ENCODE measurements at regions not wholly inside any gene's neighbourhood (a gene's known extent, or its start where the extent isn't known, plus 50 kb on each side); places are given as distances from the start of the nearest gene placed in this dataset.

DNA sequence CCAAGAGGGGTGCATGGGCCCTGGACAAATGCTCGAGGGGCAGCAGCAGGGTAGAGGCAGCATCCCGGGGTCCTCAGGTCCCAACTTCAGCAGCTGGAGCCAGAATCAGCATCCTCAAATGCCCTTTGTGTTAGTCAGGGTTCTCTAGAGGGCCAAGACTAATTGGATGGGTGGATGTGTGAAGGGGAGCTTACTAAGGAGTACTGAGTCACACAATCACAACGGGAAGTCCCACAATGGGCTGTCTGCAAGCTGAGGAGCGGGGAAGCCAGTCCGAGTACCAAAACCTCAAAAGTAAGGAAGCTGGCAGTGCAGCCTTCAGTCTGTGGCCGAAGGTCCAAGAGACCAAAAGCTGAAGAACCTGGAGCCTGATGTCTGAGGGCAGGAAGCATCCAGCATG, 162.9 kb upstream of the TCERG1L start:
- DNase-seq (ENCODE audit: extremely low read depth in 1 of 11, low read depth in 9 of 11, low spot score in 4 of 11): no peak

DNA sequence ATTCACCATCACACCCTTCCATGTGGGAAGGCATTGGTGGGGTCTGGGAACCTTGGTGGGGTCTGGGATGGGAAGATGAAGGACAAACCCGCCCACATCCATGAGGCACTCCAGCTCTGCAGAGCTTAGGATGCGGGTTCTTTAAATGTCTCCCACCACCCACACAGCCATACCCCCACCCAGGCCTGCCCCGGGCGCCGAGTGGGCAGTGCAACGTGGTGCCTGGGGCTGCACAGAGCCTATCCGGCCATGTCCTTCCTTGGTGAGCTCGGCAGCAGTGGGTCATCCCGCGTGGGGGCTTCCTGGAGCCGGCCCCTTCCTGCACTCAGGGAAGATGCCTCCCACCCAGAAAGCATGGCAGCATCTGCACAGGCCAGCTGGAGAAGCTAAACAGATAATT, 163.5 kb upstream of the TCERG1L start:
- DNase-seq (ENCODE audit: extremely low read depth in 1 of 11, low read depth in 9 of 11, low spot score in 4 of 11): no peak

DNA sequence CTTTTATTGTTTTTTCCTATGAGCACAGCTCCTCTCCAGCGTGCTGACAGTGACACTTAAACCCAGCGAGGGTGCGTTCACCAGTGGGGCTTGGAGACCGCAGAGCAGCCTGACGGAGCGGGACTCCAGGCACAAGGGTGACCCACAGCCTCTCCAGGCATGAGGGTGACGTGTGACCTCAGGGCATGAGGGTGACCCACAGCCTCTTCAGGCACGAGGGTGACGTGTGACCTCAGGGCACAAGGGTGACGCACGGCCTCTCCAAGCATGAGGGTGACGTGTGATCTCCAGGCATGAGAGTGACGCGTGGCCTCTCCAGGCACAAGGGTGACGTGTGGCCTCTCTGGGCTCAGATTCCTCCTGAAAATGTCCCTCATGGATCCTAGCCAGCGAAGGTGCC, 164.3 kb upstream of the TCERG1L start:
- DNase-seq (ENCODE audit: extremely low read depth in 1 of 11, low read depth in 9 of 11, low spot score in 4 of 11): no peak

DNA sequence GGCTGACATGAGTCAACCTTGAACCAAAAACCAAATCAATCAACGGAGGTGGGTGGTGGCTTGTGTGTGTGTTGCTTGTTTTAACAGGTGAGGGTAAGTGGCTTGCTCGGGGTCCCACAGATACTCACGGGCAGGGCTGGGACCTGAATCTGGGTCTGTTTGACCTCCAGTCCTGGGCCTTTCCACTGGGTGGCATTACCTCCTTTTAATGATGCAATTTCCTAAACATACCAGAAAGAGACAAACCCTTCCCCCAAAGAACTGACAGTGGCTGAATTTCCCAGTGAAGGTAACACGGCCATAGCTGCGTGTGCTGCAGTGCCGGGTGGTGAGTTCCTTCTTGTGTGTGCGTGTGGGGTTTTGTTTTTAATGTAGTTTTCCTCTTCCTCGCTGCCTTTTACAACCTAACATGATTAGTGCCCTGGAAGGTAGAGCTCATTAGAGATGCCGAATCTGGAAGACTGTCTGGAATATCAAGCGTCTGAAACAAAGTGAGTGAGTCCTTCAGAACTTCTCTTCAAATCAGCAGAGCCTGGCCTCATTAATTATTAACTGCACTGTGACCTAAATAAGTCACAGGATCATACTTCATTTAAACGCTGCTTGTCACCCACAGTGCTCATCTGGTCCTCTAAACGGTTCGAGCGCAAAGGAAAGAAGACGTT, 166.1 kb upstream of the TCERG1L start:
- peak in 2 of 11 donors; percentile 19 to 38 for DNase-seq (ENCODE audit: extremely low read depth in 1 of 11, low read depth in 9 of 11, low spot score in 4 of 11)

DNA sequence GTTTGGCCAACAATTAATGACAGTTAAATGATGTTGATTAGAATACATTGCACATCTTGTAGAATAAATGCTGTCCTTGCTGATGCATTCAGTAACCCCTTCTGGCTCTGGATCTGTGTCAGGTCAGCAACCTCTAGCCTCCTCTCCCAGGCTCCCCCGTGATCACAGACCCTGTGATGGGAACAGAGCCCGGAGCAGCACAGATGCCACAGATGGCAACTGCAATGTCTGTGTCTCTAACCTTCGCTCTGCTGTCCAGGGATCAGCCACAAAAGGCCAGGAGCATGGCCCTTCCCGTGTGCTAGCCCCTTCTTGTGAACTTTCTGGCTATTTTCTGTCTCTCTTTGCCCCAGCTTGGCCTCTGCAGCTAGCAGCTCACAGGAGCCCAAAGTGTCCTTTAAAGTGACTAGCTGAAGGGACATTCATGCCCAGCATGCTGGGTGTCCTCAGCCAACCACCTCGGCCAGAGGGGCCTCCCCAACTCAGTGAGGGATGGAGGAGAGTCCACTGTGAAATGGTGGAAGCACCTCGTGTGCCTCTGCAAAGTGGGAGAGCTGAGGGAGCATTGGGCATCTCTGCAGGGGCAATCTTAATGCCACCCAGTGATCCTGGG, 167.0 kb upstream of the TCERG1L start:
- no peak for DNase-seq (ENCODE audit: extremely low read depth in 1 of 11, low read depth in 9 of 11, low spot score in 4 of 11)

DNA sequence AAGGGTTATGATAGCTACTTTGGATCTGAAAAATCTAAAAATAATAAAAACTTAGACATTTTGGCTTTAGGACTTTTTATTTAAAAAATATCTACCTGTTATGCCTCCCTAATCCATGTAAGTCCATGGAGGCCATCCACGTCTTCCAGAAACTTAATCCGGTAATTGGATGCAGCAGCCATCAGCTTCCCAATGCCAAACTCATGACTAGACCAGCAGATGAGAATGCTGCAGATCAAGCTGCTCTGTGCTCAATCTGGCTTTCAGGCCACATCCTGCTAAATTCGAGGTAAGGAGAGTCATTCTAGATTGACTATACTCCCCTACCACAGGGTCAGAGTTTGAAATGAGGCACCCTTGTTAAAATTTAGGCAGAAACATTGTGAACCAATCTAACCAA, 168.5 kb upstream of the TCERG1L start:
- no peak for DNase-seq (ENCODE audit: extremely low read depth in 1 of 11, low read depth in 9 of 11, low spot score in 4 of 11)

DNA sequence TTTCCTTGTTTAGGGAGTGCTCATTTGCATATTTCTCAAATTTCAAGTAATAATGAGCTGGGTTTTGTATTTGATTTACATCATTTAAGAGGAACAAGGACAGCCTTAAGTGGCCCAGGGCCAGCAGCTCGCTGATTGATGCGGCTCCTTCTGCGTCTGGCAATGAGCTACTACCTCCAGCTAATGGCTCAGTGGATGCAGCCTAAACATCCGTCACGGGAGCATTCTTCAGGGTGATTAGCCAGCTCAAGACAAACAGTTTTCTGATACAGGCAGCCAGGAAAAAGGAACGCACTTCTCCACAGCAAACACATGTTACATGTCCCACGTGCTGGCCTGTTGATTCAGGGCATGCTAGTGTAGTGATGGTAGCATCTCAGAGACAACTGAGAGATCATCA, 169.3 kb upstream of the TCERG1L start:
- no peak for DNase-seq (ENCODE audit: extremely low read depth in 1 of 11, low read depth in 9 of 11, low spot score in 4 of 11)

DNA sequence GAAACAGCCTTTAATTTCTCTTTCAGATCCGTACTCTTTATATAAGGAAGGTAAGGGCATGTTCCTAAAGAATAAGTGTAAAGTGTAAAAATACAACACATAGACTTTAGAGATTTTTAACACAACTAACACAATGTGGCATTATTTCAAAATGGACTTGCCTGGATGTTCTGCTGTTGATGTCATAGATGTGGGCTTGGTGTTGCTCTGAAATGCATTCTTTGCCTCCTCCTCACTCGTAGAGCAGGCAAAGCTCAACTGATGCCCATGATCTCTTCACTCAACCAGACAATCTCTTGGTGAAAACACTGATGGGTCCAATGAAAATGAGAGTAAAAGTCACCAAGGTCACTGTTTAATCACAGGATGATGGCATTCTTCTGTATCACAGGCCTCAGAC, 174.2 kb upstream of the TCERG1L start:
- no peak for DNase-seq (ENCODE audit: extremely low read depth in 1 of 11, low read depth in 9 of 11, low spot score in 4 of 11)

DNA sequence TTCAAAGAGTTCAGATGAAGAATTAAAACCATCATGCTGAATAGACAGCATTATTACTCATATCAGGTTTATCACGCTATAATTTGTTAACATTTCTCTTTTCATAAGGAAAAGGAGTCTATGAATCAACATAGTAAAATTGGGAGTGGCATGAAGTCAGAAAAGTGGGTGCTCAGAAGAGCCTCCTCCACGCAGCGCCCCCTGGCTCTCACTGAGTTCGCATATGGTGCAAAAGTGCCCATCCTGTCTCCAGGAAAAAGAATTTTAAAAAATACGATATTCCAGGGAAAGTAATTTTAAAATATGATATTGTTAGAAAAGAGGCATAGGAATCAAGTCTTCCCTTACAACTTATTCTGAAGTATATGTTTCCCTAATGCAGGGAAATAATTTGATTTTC, 176.3 kb upstream of the TCERG1L start:
- no peak for DNase-seq (ENCODE audit: extremely low read depth in 1 of 11, low read depth in 9 of 11, low spot score in 4 of 11)

DNA sequence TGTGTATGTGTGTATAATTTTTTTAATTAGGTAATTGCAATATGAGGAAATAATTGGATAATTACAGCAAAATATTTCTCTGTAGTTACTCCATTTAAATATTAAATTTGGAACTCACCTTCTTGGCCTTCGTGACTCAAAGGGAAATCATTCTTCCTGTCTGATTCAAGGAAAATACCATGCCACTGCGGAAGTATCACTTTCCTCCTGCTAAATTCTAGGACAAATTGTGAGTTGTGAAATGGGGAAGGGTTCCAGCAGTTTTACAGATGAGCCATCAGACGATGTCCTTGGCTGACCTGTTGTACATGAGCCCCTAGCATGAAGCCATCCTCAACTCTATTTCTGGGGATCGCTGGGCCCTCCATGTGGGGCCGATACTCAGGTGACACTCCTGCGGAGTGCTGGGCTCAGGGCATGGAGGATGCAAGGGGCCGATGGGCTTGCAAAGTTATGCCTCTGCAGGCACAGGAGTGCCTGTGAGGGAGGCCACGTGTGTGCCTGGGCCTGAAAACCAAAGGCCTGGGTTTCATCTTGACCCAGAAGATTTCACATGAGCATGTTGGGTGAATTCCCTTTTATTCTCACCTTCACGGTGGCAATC, 179.6 kb upstream of the TCERG1L start:
- DNase-seq (ENCODE audit: extremely low read depth in 1 of 11, low read depth in 9 of 11, low spot score in 4 of 11): no peak

DNA sequence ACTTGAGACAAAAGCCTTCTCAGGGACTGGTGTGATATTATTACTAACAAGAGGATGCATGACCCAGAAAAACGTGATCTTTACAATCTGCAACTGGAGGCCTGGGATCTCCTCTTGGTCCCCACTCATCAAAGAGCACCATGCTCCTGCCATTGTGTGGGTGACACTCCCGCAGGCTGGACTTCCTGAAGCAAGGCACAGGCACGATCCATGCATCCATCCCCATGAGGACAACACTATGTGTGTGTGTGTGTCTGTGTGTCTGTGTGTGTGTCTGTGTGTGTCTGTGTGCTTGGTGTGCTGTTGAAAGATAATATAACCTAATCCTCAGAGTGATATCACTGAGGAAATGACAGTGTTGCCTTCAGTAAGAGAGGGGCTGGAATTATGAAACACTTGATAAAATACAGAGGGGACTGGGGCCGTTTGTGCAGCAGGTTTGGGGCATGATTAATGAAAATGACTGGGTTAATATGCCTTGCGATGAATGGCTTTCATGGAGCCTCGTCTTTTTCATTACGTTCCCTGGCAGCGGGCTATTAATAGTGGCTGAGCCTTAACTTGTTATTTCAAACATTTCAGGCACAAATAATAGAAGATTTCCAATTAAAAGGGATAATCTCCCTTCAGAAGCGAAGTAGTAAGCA, 180.8 kb upstream of the TCERG1L start:
- DNase-seq (ENCODE audit: extremely low read depth in 1 of 11, low read depth in 9 of 11, low spot score in 4 of 11): no peak

DNA sequence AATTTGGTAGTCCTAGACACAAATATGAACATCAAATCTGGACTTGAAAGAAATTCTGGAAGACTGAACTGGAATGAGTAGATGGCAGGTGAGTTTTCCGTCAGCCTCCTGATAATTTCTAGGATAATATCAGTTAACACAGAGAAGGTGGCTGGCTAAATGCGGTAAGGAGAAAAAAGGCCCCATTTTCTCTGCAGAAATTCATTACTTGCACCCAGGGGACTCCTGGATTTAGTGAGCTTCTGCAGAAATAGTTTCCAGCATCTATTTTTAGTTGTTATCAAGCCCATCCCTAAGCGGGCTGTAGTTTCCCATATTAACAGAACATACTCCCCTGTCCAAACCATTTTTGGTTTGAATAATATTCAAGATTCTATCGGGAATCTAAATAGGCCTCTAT, 181.9 kb upstream of the TCERG1L start:
- DNase-seq (ENCODE audit: extremely low read depth in 1 of 11, low read depth in 9 of 11, low spot score in 4 of 11): no peak

DNA sequence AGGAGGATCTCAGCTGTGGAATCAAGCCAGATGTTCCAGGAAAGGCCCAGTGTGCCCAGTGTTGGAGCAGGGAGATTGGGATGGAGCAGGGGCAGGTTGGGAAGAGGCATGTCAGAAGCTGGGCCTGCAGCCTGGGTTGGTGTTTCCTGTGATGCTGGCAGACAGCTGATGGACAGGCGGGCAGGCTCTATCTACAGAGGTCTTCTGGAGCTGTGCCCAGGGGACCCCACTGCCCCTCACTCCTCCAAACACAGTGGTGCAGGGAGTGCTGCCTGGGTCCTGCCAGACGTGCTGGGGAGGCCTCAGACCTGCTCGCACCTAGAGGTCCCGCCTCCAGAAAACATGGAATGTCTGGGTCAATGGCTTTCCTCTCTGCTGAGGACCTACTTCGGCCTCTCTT, 182.9 kb upstream of the TCERG1L start:
- no peak for DNase-seq (ENCODE audit: extremely low read depth in 1 of 11, low read depth in 9 of 11, low spot score in 4 of 11)

DNA sequence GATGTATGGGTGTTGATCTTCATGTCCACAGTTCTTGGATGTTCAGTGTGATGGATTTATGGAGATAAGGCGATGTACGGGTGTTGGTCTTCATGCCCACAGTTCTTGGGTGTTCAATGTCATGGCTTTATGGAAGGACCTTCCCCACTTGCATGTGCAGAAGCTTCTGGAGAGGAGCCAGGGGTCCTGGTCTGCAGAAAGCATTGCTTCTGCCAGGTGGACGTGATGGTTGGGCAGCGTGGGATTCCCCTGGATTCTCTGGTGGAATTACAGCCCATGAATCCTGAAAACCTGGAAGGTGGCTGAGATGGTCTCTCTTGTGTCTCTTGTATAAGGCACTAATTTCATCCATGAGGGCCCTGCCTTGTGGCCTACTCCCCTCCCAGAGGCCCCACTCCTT, 183.7 kb upstream of the TCERG1L start:
- no peak for DNase-seq (ENCODE audit: extremely low read depth in 1 of 11, low read depth in 9 of 11, low spot score in 4 of 11)

DNA sequence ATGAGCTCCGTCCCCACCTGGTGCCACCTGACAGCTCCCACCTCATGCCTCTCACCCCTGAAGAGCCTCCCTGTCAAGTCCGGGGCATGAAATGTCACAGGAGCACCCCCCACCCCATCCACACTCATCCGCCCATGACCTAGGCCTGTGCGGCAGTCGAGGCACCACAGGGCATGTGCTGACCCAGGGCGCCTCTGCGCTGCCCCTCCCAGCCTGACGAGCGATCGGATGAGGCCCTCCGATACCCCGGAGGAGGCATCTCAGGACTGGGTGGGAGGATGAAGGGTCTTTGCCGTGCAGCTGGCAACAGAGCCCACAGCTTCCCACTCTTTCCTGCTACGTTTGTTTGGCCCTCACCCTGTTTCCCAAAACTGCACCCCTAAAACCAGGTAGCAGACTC, 184.4 kb upstream of the TCERG1L start:
- no peak for DNase-seq (ENCODE audit: extremely low read depth in 1 of 11, low read depth in 9 of 11, low spot score in 4 of 11)

DNA sequence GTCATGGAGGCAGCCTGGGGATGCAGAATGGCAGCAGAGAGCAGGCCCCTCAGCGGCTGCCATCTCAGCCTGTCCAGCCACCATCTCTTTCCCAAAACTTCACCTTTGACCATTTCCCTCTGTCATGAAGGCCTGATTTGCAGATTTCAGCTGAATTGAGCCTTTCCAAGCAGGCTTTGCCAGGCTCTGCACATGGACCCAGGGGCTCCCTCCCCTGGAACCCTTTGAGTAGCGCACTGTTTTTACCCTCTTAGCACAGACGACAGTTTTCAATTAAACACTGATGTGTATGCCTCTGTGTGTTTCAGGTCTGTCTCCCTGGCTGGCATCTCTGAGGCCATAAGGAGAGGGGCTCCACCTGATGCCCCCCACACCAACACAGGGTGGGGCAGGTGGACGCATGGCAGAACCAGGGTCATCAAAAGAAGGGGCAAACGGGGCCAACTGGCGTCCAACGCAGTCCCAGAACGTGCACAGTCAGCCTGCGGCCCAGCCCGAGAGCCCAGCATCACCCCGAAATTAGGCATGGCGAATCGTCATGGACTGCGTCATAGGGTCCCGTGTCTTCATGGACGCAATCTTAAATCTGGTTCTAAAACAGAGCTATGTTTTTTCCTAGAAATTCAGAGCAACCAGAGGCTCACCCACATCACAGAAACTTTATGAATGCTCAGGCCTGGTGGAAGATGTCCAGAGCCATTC, 185.0 kb upstream of the TCERG1L start:
- no peak for DNase-seq (ENCODE audit: extremely low read depth in 1 of 11, low read depth in 9 of 11, low spot score in 4 of 11)

DNA sequence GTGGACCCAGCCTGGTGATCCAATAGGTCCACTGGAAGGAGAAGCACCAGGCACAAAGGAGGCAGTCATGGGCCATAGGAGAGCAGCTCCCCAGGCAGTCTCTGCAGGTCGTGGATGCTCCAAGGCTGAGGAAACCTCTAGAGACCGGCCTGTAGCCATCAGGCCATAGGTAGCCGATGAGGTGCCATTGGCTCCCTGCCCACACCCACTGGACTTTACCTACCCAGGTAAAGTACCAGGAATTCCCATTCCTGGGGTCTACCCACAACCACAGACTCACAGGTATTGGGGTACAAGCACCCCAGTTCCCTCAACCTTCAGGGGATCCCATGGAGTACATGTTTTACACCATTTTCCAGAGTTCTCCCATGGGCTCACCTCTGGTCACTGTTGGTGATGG, 188.0 kb upstream of the TCERG1L start:
- no peak for DNase-seq (ENCODE audit: extremely low read depth in 1 of 11, low read depth in 9 of 11, low spot score in 4 of 11)

DNA sequence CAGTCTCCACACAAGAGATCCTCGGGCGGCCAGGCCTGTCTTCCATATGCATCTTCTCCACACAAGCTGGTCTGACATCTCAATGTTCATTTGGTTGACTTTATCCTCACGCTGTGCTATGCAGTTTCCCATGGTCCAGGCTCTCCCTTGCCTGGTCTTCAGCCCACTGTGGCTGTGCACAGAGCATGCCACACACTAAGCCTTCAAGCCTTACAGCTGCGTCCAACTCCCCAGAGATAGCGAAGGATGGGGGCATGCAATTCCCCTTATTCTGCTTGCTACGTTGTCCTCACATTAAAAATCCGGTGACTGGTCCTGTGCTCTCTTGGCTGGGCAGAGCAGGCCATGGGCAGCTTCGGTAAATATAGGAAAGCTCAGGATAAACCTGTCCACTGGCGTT, 188.7 kb upstream of the TCERG1L start:
- no peak for DNase-seq (ENCODE audit: extremely low read depth in 1 of 11, low read depth in 9 of 11, low spot score in 4 of 11)

DNA sequence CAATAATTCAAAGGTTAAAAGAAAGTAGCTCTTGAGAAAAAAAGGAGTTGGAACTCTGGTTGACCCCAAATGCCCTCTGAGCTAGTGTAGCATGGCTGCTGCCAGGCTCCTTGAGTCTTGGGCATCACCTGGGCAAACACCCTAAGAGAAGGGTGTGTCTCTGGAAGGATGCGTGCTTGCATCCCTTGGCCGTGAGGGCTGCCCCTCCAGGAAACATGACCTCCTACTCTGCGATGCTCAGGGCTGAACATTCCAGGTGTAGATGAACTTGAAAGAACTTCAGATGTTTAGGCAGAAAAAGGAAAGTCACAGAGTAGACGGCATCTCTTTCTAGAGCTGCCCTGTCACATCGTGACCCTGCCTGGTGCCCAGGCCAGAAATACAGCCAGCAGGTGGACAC, 189.4 kb upstream of the TCERG1L start:
- DNase-seq (ENCODE audit: extremely low read depth in 1 of 11, low read depth in 9 of 11, low spot score in 4 of 11): no peak

DNA sequence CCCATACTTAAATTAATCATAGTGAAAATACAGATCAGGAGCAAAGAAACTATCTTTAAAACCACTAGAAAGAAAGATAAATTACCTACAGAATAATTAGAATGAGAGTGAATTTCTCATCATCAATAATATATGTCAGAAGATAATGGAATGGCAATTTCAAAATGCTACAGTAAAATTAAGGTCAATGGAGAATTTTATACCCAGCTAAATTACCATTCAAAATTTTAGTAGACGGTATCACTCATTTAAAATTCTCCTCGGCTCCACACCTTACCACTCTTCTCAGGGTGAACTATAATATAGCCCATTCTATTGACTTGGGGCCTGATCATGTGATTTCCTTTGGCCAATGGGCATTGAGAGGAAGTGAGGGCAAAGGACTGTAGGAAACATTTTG, 192.5 kb upstream of the TCERG1L start:
- no peak for DNase-seq (ENCODE audit: extremely low read depth in 1 of 11, low read depth in 9 of 11, low spot score in 4 of 11)
